ENCODE measurements at regions not wholly inside any gene's neighbourhood (a gene's known extent, or its start where the extent isn't known, plus 50 kb on each side); places are given as distances from the start of the nearest gene placed in this dataset.

DNA sequence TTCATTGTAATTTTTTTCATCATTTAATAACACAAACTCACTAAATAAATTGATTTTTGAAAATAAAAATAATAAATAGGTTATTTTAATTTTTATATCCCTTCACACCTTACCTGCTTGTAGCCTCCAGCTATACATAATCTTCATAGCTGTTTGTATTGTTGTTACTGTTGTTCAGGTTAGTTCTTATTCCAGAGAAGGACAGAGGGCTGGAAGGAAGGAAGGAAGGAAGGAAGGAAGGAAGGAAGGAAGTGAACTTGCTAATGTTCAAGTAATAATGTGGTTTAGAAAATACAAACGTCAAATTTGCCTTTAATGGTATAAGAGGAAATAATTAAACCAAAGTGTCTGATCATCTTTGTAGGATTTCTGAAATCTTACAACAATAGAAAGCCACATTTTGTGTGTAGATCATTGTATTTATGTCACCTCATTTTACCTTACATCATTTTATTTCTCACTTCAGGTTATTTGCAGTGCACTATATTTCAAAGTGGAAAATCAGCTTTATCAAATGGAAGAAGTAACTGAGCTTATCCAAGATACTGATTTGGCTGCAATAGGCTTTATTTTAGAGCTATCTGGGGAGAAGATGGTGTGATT is 660.0 kb upstream of the CCDC54 start:
- DNase-seq (ENCODE audit: low read depth in 2 of 3, low spot score in 2 of 3), result no peak

DNA sequence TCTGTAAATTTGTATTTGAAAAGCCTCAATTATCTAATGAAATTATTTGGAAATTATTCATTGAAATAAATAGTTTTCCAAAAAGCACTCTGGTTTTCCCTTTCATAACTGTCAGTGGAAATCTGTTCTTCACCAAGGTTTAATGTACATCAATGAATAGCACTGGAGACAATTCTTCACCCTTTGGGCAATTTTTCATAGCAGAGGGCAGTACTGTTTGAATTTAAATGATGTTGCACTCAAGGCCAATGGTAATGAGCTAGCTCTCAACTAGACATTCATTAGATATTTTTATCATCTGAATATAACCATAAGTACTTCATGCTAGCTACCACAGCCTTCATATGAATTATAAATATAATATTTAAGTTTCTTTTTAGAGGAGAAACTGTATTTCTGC is 658.2 kb upstream of the CCDC54 start:
- DNase-seq (ENCODE audit: low read depth in 2 of 3, low spot score in 2 of 3), result no peak

GRCh38 chr3:106719583-106719982 is 657.7 kb upstream of the CCDC54 start:
- no peak for DNase-seq (ENCODE audit: low read depth in 2 of 3, low spot score in 2 of 3)

DNA sequence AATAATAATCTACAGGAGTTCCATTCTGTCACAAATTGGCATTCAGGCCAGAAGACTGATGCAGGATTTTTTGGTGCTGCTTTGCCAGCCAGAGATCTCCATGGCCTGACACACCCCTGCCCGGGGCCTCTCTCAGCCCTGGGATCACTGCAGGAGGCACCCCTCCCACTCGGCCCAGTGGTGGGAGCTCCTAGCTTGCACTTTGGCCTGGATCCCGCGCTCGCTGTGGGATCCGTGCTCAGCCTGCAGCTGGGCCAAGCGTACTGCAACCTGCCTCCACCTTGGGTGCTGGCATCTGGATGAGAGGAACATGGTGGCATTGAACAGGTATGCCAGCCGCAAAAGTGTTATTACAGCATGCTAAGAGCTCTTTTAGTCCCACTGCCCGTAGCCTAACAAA is 656.7 kb upstream of the CCDC54 start:
- no peak for DNase-seq (ENCODE audit: low read depth in 2 of 3, low spot score in 2 of 3)

- DNase-seq (ENCODE audit: low read depth in 2 of 3, low spot score in 2 of 3), result no peak
Measured at GRCh38 chr3:106725566-106725965, 651.7 kb upstream of the CCDC54 start.

DNA sequence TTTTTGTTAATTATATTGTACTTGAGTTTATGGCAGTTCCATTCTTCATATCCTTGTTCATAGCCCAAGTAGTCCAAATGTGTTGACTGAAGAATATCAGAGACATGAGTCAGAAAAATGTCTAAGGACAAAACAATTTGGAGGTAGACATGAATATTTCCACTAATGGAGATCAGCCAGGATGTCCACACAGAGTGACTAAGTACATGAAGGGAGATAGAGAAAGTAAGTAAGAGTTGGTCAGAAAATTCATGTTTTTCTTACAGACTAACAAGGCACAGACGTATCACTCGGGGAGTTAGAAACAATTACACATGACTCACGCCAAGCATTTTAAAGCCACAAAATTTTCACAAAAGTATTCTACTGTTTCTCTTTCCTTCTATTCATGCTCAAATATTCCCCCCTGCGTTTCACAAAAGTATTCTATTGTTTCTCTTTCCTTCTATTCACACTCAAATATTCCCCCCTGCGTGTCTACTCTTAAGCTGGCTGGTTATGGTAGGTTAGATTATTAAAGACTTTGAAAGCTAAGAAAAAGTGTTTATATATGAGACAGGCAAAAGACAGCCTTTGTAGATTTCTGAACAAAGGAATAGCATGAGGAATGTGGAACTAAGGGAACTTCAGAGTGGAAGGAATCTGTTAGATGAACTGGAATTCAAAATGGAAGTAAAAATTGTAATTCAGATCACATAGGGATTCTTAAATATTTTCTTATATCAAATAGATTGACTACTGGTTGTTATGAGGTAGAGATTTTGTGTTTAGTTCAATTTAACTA is 648.7 kb upstream of the CCDC54 start:
- no peak for DNase-seq (ENCODE audit: low read depth in 2 of 3, low spot score in 2 of 3)

GRCh38 chr3:106729481-106729880 is 647.8 kb upstream of the CCDC54 start:
- no peak for DNase-seq (ENCODE audit: low read depth in 2 of 3, low spot score in 2 of 3)

DNA sequence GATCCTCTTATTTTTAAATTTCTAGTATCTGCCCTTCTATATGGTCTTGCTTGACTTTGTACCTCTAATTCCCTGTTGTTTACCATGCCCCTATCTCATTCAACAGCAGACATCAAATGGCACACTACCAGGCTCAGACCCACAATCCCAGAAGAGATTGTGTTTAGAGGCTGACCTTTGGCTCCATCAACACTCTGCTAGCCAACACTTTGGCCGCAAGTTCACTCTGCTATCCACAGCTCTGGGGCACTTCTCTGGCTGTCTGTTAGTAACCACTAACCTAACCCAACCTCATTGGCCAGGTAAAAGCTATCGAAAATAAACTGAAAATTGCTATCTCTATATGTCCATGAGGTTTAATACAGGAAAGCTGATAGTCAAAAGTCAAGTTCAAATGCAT is 646.0 kb upstream of the CCDC54 start:
- no peak for DNase-seq (ENCODE audit: low read depth in 2 of 3, low spot score in 2 of 3)

DNA sequence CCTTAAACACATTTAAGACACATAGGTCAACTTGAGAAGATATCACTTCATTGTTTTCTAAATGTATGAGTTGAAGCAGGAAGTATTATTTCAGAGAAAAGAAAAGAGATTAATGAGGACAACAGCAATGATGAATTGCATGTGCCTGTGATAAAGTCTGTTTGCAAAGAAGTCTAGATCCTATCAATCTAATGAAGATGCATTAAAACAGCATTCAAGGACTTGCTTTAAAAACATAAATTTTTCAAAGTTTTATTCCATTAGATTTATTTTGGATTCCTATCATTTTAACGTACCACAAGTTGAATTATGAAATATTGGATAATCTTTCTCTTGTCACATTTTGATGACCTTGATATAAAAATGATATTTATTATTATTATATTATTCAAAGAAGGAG is 642.5 kb upstream of the CCDC54 start:
- DNase-seq (ENCODE audit: low read depth in 2 of 3, low spot score in 2 of 3), result no peak

GRCh38 chr3:106737265-106737664 is 640.0 kb upstream of the CCDC54 start:
- DNase-seq (ENCODE audit: low read depth in 2 of 3, low spot score in 2 of 3), result no peak

DNA sequence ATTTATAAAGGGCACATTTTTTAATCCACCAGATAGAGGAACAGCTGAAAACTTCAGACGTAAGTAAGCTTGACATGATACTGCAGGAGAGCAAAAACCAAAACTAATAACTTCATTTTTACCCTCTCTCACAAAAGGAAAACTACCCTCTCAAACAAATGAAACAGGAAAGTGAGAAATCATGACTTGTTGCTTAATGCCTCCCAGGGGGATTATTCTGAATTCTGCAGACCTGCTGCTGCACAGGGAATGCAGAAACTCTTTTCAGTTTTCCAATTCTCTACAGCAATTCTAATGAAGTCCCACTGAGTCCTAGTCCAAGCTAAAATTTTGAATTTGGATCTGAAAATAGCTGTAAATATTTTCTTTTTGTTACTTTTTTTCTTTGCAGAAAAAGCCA is 637.1 kb upstream of the CCDC54 start:
- no peak for DNase-seq (ENCODE audit: low read depth in 2 of 3, low spot score in 2 of 3)

- no peak for DNase-seq (ENCODE audit: low read depth in 2 of 3, low spot score in 2 of 3)
Measured at GRCh38 chr3:106745344-106746168, 631.7 kb upstream of the CCDC54 start.

DNA sequence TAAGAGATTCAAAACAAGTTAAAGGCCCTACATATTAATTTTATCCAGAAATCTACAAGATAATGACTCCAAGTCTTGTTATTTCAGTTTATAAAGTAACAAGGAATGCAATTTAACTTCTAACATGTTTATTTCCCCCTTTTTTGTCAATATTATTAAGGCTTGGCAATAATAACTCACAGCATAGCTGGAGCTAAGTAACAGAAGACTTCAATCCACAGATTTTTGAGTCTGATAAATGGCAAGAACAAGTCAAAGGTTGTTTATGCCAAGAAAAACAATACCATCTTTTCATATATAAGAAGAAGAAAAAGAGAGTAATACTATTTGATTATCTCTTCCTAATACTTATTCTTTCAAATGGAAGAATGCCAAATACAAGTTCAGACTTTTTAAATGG is 631.0 kb upstream of the CCDC54 start:
- DNase-seq (ENCODE audit: low read depth in 2 of 3, low spot score in 2 of 3), result no peak

GRCh38 chr3:106748472-106749262 is 628.6 kb upstream of the CCDC54 start:
- DNase-seq (ENCODE audit: low read depth in 2 of 3, low spot score in 2 of 3), result no peak

DNA sequence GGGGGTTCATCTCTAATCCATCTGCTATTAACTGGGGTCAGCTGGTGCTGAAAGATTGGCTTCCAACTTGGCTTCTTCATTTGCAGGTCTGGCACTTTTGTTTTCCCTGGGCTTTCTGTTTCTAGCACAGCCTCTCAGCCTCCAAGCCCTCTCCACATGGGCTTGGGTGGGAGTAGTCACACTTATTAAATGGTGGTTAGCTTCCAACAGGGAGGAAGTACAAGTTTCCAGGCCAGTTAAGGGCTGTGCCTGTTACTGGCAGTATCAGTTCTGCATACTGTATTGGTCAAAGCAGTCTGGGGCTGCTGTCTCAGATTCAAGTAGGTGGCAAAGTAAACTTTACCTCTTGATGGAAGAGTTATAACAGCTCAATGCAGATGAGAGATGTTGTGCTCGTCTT is 627.1 kb upstream of the CCDC54 start:
- DNase-seq (ENCODE audit: low read depth in 2 of 3, low spot score in 2 of 3), result no peak

DNA sequence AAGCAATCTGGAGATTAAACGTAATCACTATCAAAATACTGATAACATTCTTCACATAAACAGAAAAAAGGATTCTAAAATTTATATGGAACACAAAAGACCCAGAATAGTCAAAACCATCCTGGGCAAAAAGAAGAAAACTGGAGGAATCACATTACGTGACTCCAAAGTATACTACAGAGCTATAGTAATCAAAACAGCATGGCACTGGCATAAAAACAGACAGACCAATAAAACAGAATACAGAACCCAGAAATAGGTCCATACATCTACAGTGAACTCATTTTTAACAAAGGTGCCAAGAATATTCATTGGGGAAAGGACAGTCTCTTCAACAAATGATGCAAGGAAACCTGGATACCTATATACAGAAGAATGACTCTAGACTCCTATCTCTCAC is 621.9 kb upstream of the CCDC54 start:
- no peak for DNase-seq (ENCODE audit: low read depth in 2 of 3, low spot score in 2 of 3)

GRCh38 chr3:106756901-106757300 is 620.3 kb upstream of the CCDC54 start:
- no peak for DNase-seq (ENCODE audit: low read depth in 2 of 3, low spot score in 2 of 3)

- no peak for DNase-seq (ENCODE audit: low read depth in 2 of 3, low spot score in 2 of 3)
Measured at GRCh38 chr3:106758459-106758858, 618.8 kb upstream of the CCDC54 start.

GRCh38 chr3:106759731-106760130 is 617.5 kb upstream of the CCDC54 start:
- no peak for DNase-seq (ENCODE audit: low read depth in 2 of 3, low spot score in 2 of 3)

DNA sequence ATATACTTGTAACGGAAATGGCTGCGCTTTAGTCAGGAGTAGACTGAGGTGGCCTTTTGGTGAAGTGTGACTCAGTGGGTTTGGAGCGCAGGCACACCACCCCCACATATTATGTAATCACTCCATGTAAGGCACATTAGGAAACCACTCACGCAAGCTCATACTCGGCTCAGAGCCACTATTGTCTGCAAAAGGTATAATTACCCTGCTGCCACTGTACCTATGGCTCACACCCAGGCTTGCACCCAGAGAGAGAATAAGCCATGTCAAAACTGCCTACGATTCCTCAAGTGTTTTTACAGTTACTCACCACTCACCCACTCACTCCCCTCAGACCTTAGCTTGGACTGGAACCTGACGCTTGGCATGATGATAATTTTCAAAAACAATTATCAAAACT is 611.9 kb upstream of the CCDC54 start:
- DNase-seq (ENCODE audit: low read depth in 2 of 3, low spot score in 2 of 3), result no peak

DNA sequence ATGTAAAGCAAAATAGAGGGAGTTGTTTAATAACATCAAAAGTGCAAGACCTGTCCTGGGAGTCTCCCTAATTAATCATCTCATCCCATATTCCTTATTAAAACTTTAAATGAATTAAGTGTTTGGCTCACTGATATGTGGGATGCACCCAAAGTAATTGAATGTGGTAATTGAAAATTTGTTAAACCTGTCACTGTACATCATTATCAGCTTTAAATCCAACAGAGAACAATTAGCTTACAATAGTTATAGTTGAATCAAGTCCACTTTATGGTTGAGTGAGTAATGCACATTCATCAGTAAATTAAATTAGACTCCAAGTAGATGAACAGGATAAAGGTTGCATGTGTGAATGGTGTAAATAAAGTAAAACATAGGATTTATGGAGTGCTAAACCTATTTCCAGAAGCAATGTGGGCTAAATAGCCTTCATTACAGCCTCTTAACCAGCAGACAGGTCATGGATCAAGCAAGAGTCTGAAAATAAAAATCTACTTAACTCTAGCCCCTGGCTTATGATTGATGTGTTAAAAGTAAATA is 608.2 kb upstream of the CCDC54 start:
- DNase-seq (ENCODE audit: low read depth in 2 of 3, low spot score in 2 of 3), result no peak
